Anterior cingulate cortex (tissue), 58 donors: ENCODE measurements at regions not wholly inside any gene's neighbourhood (a gene's known extent, or its start where the extent isn't known, plus 50 kb on each side); places are given as distances from the start of the nearest gene placed in this dataset.

Source experiments
- DNase-seq, 58 donors: peaks; one replicate each; lab custom pipeline; 2025; lab: John Stamatoyannopoulos, UW

GRCh38 chr15:25051399-25052154, 96.8 kb downstream of the SNRPN start:
- no peak for DNase-seq

DNA sequence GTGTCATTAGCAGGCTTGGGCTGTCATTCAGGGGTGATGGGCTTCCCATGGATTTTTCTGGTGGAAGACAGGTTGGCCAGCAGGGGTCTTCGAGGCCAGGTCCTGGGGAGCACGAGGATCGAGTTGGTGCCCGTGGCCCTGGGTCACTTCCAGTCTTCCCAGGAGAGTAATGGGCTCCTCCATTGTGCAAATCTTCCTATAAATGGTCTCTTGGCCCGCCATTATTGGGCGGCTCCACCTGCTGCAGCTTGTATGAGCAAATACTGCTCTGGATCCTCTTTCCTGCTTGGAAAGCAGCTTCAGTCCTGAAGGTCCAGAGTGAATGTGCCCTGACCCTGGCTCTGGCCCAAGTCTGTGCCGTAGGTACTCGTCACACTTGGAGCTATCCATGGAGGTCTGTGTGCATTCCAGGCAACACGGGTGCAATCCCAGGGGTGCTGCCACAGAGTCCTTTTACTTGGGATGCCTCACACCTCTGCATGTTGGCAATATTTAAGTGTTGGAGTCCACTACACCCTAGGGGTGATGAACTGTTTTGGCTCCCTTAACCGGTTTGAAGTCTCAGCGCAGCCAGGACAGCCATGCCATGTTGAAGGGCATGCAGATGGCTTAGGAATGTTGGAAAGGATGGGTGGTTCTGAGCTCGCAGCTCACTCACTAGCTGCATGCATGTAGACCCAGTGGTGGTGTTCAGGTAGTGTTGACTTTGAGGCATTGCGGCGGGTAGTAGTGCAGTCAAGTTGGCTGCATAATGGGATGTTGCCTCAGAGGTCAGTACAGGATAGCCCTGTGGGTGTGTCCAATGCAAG, 97.6 kb downstream of the SNRPN start:
- no peak for DNase-seq

GRCh38 chr15:25053000-25053815, 98.4 kb downstream of the SNRPN start:
- no peak for DNase-seq

DNA sequence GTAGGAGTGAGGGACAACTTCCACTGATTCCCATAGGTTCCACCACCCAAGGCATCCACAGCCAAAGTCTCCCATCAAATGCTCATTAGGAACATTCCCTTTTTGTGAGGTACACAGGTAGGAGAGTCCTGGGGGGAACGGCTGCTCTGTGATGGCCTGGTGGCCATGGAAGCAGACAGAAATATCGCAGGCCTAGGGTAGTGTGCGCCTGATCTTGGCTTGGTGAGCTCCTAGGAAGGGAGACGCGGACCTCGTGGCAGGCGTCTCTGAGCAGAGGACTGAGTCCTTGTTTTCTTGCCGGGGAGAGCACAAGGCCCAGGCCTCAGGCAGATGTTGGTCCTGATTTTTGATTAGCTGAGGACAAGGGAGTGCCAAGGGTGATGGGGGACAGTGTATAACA, 99.5 kb downstream of the SNRPN start:
- DNase-seq, result no peak

DNA sequence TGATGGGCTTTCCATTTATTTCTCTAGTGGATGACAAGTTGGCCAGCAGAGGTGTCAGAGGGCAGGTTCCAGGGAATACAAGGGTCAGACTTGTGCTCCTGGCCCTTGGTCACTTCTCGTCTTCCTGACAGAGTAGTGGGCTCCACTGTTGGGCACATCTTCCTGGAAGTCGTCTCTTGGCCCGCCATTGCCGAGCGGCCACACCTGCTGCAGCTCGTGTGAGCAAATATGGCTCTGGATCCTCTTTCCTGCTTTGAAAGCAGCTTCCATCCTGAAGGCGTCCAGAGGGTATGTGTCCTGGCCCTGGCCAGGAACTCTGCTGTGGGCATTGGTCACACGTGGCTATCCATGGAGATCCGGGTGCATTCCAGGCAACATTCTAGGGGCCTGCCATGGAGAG, 100.2 kb downstream of the SNRPN start:
- DNase-seq, result no peak

DNA sequence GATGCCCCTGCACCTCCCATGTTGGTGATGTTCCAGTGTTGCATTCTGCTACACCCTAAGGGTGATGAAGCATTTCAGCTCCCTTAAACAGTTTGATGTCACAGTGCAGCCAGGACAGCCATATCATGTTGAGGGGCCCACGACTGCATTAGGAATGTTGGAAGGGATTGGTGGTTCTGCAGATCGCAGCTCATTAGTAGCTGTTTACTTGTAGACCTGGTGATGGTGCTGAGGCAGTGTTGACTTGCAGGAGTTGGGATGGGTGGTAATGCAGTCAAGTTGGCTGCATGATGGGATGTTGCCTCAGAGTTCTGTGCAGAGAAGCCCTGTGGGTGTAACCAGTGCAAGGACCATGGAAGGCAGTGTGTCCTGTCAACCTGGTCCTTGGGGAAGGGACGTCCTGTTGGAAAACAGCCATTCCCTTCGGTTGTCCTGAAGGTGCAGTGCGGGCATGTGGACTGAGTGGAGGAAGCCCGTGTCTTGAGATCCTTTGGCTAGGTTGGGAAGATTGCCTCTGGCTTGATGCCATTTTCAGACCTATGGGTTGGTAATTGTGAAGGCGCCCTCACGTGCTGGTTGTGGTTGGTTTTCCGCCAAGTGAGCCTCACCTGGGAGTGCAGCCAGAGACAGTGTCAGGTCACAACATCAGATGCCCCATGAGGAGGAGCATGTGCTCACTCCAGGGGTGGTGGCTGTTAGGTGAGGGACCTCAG, 100.7 kb downstream of the SNRPN start:
- DNase-seq, result no peak

DNA sequence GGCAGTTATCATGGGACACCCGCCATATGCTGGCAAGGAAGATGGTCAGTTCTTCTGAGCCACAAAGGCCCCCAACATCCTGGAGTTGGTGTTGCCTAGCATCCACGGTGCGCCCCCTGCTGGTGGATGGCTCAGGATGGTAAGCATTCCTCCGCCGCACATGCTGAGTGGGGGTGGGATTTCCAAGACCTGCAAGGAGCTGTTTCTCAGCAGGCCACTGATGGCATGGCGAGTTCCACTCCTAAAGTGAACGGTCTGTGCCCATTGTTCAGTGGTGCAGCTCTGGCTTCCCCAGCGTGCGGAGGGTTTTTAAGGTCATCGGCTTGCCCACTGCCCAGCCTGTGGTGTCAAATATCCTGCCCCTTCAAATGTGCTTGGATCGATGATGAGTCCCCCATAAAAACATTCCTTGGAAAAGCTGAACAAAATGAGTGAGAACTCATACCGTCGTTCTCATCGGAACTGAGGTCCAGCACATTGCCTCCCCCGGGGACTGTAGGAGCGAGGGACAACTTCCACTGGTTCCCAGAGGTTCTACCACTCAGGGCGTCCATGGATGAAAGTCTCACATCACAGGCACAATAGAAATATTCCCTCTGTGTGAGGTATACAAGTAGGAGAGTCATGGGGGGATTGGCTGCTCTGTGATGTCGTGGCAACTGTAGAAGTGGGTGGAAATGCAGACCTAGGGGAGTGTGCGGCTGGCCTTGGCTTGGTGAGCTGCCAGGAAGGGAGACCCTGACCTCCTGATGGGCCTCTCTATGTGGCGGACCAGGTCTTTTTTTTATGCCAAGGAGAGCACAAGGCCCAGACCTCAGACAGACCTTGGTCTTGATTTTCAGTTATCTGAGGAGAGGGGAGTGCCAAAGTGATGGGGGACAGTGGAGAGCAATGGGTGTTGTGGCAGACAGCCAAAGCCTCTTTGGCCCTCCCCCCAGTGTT, 102.0 kb downstream of the SNRPN start:
- DNase-seq, result no peak

DNA sequence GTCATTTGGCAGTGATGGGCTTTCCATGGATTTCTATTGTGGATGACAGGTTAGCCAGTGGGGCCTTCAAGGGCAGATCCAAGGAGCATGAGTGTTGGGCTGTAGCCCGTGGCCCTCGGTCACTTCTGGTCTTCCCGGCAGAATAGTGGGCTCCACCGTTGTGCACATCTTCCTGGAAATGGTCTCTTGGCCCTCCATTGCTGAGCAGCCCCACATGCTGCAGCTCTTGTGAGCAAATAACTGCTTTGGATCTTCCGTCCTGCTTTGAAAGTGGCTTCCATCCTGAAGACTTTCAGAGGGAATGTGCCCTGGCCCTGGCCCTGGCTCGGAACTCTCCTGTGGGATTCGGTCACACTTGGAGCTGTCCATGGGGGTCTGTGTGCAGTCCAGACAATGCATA, 102.8 kb downstream of the SNRPN start:
- DNase-seq, result no peak

DNA sequence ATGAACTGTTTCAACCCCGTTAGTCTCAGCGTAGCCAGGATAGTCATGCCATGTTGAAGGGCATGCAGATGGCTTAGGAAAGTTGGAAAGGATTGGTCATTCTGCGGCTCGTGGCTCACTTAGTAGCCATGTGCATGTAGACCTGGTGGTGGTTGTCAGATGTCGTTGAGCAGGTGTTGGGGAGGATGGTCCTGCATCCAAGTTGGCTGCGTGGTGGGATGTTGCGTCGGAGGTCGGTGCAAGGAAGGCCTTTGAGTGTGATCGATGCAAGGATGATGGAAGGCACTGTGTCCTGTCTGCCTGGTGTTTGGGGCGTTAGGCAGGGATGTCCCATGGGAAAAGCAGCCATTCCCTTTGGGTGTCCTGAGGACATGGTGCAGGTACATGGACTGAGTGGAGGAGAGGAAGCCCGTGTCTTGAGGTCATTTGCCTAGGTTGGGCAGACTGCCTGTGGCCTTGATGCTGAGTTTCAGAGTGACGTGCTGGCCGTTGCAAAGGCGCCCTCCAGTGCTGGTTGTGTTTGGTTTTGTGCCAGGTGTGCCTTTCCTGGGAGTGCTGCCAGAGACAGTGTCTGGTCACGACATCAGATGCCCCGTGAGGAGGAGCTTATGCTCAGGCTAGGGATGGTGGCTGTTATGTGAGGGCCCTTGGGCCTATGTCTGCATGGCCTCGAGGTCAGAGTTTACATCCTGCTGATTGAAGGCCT, 103.4 kb downstream of the SNRPN start:
- DNase-seq, result no peak

- DNase-seq, result no peak
Observed at GRCh38 chr15:25059698-25060471, 105.1 kb downstream of the SNRPN start.

GRCh38 chr15:25060472-25060803, 105.7 kb downstream of the SNRPN start:
- DNase-seq, result no peak

DNA sequence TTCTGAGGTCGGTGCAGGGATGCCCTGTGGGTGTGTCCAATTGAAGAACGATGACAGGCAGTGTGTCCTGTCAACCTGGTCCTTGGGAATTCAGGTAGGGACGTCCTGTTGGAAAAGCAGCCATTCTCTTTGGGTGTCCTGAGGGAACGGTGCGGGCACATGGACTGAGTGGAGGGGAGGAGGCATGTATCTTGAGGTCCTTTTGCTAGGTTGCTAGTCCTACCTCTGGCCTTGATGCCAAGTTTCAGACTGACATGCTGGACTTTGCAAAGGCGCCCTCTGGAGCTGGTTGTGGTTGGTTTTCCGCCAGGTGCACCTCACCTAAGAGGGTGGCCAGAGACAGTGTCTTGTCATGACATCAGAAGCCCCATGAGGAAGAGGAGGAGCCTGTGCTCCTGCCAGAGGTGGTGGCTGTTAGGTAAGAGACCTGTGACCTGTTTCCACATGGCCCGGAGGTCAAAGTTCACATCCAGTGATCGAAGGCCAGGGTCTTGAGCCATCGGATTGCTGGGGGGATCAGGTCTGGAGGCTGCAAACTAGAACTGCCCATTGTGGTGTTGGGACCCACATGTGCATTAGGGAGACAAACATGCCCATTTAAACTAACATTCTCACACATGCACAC, 106.3 kb downstream of the SNRPN start:
- DNase-seq, result no peak

DNA sequence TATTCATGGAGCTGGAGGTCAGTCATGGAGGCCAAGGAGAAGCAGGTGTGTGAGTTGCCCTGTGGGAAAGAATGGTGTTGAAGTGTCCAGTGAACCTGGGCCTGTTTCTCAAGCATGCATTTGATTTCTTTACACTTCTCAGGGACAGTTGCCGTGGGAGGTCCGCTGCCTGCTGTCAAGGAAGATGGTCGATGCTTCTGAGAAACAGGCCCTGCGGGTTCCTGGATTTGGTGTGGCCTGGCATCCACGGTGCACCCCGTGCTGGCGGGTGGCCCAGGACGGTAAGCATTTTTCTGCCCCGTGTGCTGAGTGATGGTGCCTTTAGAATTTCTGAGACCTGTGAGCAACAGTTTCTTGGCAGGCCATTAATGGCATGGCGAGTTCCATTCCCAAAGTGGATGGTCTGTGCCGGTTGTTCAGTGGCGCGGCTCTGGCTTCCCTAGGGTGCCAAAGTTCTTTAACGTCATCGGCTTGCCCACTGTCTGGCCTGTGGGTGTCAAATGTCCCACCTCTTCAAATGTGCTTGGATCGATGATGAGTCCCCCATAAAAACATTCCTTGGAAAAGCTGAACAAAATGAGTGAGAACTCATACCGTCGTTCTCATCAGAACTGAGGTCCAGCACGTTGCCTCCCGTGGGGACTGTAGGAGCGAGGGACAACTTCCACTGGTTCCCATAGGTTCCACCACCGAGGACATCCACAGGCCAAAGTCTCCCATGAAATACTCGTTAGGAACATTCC, 107.2 kb downstream of the SNRPN start:
- no peak for DNase-seq

- DNase-seq, result no peak
Observed at GRCh38 chr15:25062551-25063430, 108.0 kb downstream of the SNRPN start.

- DNase-seq, result no peak
Observed at GRCh38 chr15:25065286-25065685, 110.5 kb downstream of the SNRPN start.

DNA sequence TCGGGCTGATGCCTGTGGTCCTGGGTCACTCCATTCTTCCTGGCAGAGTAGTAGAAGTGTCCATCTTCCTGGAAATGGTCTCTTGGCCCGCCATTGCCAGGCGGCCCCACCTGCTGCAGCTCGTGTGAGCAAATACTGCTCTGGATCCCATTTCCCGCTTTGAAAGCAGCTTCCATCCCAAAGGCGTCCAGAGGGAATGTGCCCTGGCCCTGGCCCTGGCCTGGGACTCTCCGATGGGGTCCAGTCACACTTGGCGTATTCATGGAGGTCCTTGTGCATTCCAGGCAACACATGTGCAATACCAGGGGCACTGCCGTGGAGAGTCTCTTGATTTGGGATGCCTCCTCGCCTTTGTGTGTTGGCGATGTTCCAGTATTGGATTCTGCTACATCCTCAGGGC, 111.1 kb downstream of the SNRPN start:
- DNase-seq, result no peak
